ENCODE measurements at regions not wholly inside any gene's neighbourhood (a gene's known extent, or its start where the extent isn't known, plus 50 kb on each side); places are given as distances from the start of the nearest gene placed in this dataset.
"Not testable (repeated sequence)": the region's sequence is repeated elsewhere in the genome, so short reads cannot be mapped to it uniquely, and the experiment has no call there.

GRCh38 chr1:187566354-187566753 is 737.6 kb downstream of the PLA2G4A start:
- Histone ChIP-seq H3K4me3 (ENCODE audit: low read depth in 1 of 2, low read length in 1 of 2) (no peak overlapping the region), H3K9me3 (no peaks in the 10 kb centered on the region), H3K36me3 (no peaks in the 10 kb centered on the region), H3K27me3 (no peaks in the 10 kb centered on the region), H3K27ac (no peak overlapping the region), H3K4me1 (ENCODE audit: control insufficient read depth in 1 of 2, insufficient read depth in 1 of 2, low read depth in 1 of 2, low read length in 1 of 2) (no peaks in the 10 kb centered on the region)
- TF ChIP-seq CTCF (IDR thresholded peaks at IDR 0.05): no peak

- no peaks in the 10 kb centered on the region for H3K36me3 ChIP-seq
- no peaks in the 10 kb centered on the region for H3K27me3 ChIP-seq
- no peaks in the 10 kb centered on the region for H3K4me1 ChIP-seq (ENCODE audit: control insufficient read depth in 1 of 2, insufficient read depth in 1 of 2, low read depth in 1 of 2, low read length in 1 of 2)
- no peak for TF ChIP-seq CTCF (IDR thresholded peaks at IDR 0.05)
- H3K27ac ChIP-seq: no peak overlapping the region
- no peaks in the 10 kb centered on the region for H3K9me3 ChIP-seq
- H3K4me3 ChIP-seq (ENCODE audit: low read depth in 1 of 2, low read length in 1 of 2): no peak overlapping the region
Measured at GRCh38 chr1:187568067-187568466, 739.3 kb downstream of the PLA2G4A start.

GRCh38 chr1:187570166-187570565 is 741.4 kb downstream of the PLA2G4A start:
- Histone ChIP-seq H3K9me3 (no peaks in the 10 kb centered on the region), H3K4me3 (ENCODE audit: low read depth in 1 of 2, low read length in 1 of 2) (no peak overlapping the region)
- no peak for TF ChIP-seq CTCF (IDR thresholded peaks at IDR 0.05)

GRCh38 chr1:187577610-187578009 is 748.9 kb downstream of the PLA2G4A start:
- Histone ChIP-seq H3K4me3 (ENCODE audit: low read depth in 1 of 2, low read length in 1 of 2) (no peak overlapping the region), H3K36me3 (no peaks in the 10 kb centered on the region), H3K4me1 (ENCODE audit: control insufficient read depth in 1 of 2, insufficient read depth in 1 of 2, low read depth in 1 of 2, low read length in 1 of 2) (no peaks in the 10 kb centered on the region), H3K27ac (no peak overlapping the region), H3K9me3 (no peaks in the 10 kb centered on the region), H3K27me3 (no peaks in the 10 kb centered on the region)
- TF ChIP-seq CTCF (IDR thresholded peaks at IDR 0.05): no peak

More at GRCh38 chr1:187570166-187570565, 741.4 kb downstream of the PLA2G4A start:
- H3K27me3 ChIP-seq: no peaks in the 10 kb centered on the region
- H3K4me1 ChIP-seq (ENCODE audit: control insufficient read depth in 1 of 2, insufficient read depth in 1 of 2, low read depth in 1 of 2, low read length in 1 of 2): no peaks in the 10 kb centered on the region
- H3K27ac ChIP-seq: no peak overlapping the region
- no peaks in the 10 kb centered on the region for H3K36me3 ChIP-seq

GRCh38 chr1:187588917-187589316 is 760.2 kb downstream of the PLA2G4A start:
- no peak overlapping the region for H3K4me3 ChIP-seq (ENCODE audit: low read depth in 1 of 2, low read length in 1 of 2)
- no peaks in the 10 kb centered on the region for H3K27me3 ChIP-seq
- no peaks in the 10 kb centered on the region for H3K9me3 ChIP-seq
- no peak overlapping the region for H3K27ac ChIP-seq
- no peaks in the 10 kb centered on the region for H3K36me3 ChIP-seq
- TF ChIP-seq CTCF (IDR thresholded peaks at IDR 0.05): no peak
- no peaks in the 10 kb centered on the region for H3K4me1 ChIP-seq (ENCODE audit: control insufficient read depth in 1 of 2, insufficient read depth in 1 of 2, low read depth in 1 of 2, low read length in 1 of 2)

GRCh38 chr1:187605736-187606135 is 777.0 kb downstream of the PLA2G4A start:
- no peaks in the 10 kb centered on the region for H3K36me3 ChIP-seq

GRCh38 chr1:187615853-187616735 is 787.3 kb downstream of the PLA2G4A start:
- H3K9me3 ChIP-seq; H3K4me3 ChIP-seq (ENCODE audit: low read depth in 1 of 2, low read length in 1 of 2); H3K27ac ChIP-seq; H3K36me3 ChIP-seq; H3K4me1 ChIP-seq (ENCODE audit: control insufficient read depth in 1 of 2, insufficient read depth in 1 of 2, low read depth in 1 of 2, low read length in 1 of 2); H3K27me3 ChIP-seq: not testable (repeated sequence)

More at GRCh38 chr1:187605736-187606135, 777.0 kb downstream of the PLA2G4A start:
- H3K4me3 ChIP-seq (ENCODE audit: low read depth in 1 of 2, low read length in 1 of 2): no peak overlapping the region
- no peak for TF ChIP-seq CTCF (IDR thresholded peaks at IDR 0.05)
- no peaks in the 10 kb centered on the region for H3K4me1 ChIP-seq (ENCODE audit: control insufficient read depth in 1 of 2, insufficient read depth in 1 of 2, low read depth in 1 of 2, low read length in 1 of 2)
- H3K27me3 ChIP-seq: no peaks in the 10 kb centered on the region
- no peak overlapping the region for H3K27ac ChIP-seq
- no peaks in the 10 kb centered on the region for H3K9me3 ChIP-seq

GRCh38 chr1:187616830-187617229 is 788.1 kb downstream of the PLA2G4A start:
- H3K9me3 ChIP-seq; H3K4me1 ChIP-seq (ENCODE audit: control insufficient read depth in 1 of 2, insufficient read depth in 1 of 2, low read depth in 1 of 2, low read length in 1 of 2); H3K27me3 ChIP-seq; H3K36me3 ChIP-seq; H3K27ac ChIP-seq; H3K4me3 ChIP-seq (ENCODE audit: low read depth in 1 of 2, low read length in 1 of 2): not testable (repeated sequence)

All from neutrophil (primary cell).